ENCODE measurements at regions not wholly inside any gene's neighbourhood (a gene's known extent, or its start where the extent isn't known, plus 50 kb on each side); places are given as distances from the start of the nearest gene placed in this dataset.

DNA sequence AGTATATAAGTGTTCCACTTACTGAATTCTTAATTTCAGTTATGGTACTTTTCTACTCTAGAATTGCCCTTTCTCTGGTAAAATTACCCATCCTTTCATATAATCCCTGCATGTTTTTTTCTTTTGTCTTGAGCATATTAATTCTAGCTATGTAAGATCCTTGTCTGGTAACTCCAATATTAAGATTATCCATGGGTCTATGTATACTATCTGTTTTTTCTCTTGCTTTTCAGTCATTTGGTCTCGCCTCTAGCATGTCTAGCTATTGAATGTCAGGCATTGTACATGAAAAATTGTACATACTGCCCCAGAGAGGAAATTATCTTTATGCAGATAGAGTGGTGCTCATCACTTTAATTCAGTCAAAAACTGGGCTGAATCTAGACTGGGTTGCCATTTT, 50.4 kb upstream of the CALM3 start:
- TF ChIP-seq CTCF (conservative IDR thresholded peaks at IDR 0.05; ENCODE audit: low read depth, low read length) (no peak), EZH2 (IDR thresholded peaks at IDR 0.05; ENCODE audit: borderline replicate concordance, low read depth, low read length, poor library complexity, severe bottlenecking) (no peak)

Data from A673 (cell line).